Epidermal melanocyte (primary cell): ENCODE measurements at regions not wholly inside any gene's neighbourhood (a gene's known extent, or its start where the extent isn't known, plus 50 kb on each side); places are given as distances from the start of the nearest gene placed in this dataset.
"Not testable (repeated sequence)": the region's sequence is repeated elsewhere in the genome, so short reads cannot be mapped to it uniquely, and the experiment has no call there.

Source experiments
- DNase-seq: peaks from one replicate; pipeline ENCODE4 v3.0.0; 2011; ENCODE audit warnings: low spot score; ENCODE audit not compliant: insufficient read length

- DNase-seq = no peak
Measured at GRCh38 chrX:130550351-130550750, 148.6 kb downstream of the RBMX2 start.

DNA sequence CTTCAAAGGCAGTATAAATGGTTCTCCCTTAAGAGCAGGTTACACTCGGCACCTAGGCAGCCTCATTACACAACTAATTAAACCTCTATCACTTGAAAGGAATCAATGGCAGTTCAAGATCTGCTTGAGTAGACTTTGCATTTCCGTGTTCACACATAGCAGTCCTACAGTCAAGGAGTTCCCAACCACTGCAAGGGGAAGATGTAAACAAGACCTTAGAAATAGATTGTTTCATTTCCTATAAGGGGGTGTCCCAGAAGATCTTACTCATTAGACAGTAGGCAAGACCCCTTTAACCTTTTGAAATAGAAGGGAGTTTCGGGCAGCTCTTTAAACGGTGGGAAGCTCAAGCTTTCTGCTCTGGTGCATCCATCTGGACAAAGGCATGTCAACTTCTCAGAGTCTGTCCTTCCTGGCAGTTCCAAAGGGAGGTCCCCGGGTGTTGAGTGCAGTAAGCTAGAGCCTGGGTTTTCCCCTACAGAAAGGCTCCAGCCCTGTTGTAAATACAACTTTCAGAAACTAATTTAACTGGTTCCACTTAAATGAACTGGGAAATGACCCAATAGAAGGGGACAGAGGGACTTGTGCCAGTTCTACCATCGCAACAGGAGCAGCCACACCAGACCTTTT, 150.8 kb downstream of the RBMX2 start:
- no peak for DNase-seq

DNA sequence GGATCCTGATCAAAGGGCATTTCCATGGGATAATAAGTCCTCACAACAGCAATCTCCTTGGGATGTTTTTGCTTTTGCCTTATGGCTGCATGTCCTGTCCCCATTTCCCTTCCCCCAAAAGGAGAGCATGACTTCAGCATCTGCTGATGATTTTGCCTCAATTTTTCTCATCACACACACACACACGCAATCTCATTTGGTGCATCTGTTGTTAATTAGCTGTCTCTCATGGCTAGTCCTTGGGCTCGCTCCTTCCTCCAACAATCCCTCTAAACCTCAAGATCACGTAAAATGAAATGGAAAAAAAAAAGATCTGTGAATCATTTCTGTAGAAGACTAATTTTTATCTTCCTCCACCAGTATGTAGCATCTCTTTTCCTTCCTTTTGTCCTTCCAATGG, 153.6 kb downstream of the RBMX2 start:
- DNase-seq = no peak

GRCh38 chrX:130555757-130556156, 154.0 kb downstream of the RBMX2 start:
- no peak for DNase-seq

GRCh38 chrX:130556951-130557350, 155.2 kb downstream of the RBMX2 start:
- DNase-seq = no peak

GRCh38 chrX:130560544-130560943, 158.8 kb downstream of the RBMX2 start:
- DNase-seq = no peak

GRCh38 chrX:130561930-130562329, 160.1 kb downstream of the RBMX2 start:
- no peak for DNase-seq

- no peak for DNase-seq
Measured at GRCh38 chrX:130563476-130563875, 161.7 kb downstream of the RBMX2 start.

DNA sequence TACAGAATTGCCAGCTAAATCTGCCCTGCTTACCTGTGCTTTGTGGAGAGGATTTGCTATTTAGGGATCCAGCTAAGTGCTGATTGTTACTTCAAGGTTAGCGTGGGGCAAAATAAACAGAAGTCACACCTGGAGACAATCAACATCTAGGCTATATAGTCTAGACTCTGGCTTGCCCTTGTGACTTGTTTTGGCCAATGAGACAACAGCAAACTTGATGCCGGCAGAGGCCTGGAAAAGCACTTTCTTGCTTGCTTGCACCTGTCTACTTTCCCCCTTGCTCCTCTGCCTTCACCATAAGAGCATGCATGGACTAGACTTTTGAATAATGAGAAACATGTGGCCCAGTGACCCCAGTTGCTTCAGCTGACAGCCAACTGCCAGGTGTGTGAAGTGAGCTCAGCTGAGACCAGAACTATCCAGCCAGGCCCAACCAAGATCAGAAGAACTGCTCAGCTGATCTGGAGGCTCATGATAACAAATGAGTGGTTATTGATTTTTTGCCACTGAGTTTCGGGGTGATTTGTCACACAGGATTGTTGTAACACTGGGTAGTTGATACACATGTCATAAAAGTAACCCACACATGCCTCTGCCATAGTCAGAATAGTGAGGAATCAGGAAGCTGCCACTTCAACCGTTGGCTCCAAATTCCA, 164.4 kb downstream of the RBMX2 start:
- DNase-seq = no peak

GRCh38 chrX:130573030-130573429, 171.2 kb downstream of the RBMX2 start:
- DNase-seq = not testable (repeated sequence)
